ENCODE measurements at regions not wholly inside any gene's neighbourhood (a gene's known extent, or its start where the extent isn't known, plus 50 kb on each side); places are given as distances from the start of the nearest gene placed in this dataset.

GRCh38 chr13:74005320-74006157 lies 128.7 kb downstream of the KLF12 start:
- ATAC-seq (ENCODE audit: poor library complexity), result peak; percentile 64
- no peak for DNase-seq
- POLR2A ChIA-PET, result no interaction called here

GRCh38 chr13:74004109-74004508 lies 130.1 kb downstream of the KLF12 start:
- Mint-ChIP-seq H3K4me3 (no peak overlapping the region), H3K4me1 (ENCODE audit: low read depth) (peaks cover 82% of the 10 kb centered on the region), H3K27me3 (no peaks in the 10 kb centered on the region), H3K9me3 (no peaks in the 10 kb centered on the region), H3K27ac (no peak overlapping the region), H3K36me3 (ENCODE audit: low read depth) (peaks cover 21% of the 10 kb centered on the region)
- TF ChIP-seq CTCF (IDR thresholded peaks at IDR 0.05), result no peak
- ATAC-seq (ENCODE audit: poor library complexity) (no peak), DNase-seq (no peak)
- POLR2A ChIA-PET, result no interaction called here
- CTCF ChIA-PET, result no interaction called here
- no peak overlapping the region for H3K27ac ChIP-seq (ENCODE audit: low read depth in 1 of 2, low read length in 2 of 2)
- peaks cover 4% of the 10 kb centered on the region for H3K4me1 ChIP-seq (ENCODE audit: insufficient read depth, low read length)
- peaks cover 9% of the 10 kb centered on the region for H3K36me3 ChIP-seq (ENCODE audit: insufficient read depth, low read length)
- no peaks in the 10 kb centered on the region for H3K27me3 ChIP-seq (ENCODE audit: control insufficient read depth in 1 of 2, insufficient read depth in 2 of 2, low read length in 2 of 2)
- no peaks in the 10 kb centered on the region for H3K9me3 ChIP-seq (ENCODE audit: control insufficient read depth in 1 of 2, insufficient read depth in 1 of 2, low read length in 2 of 2)
- intact Hi-C loops (cut with DNase I, micrococcal nuclease), result no loop called here
- no peak overlapping the region for H3K4me3 ChIP-seq (ENCODE audit: low read length)

More at GRCh38 chr13:74005320-74006157, 128.7 kb downstream of the KLF12 start:
- H3K36me3 Mint-ChIP-seq (ENCODE audit: low read depth), result peaks cover 27% of the 10 kb centered on the region
- no peak overlapping the region for H3K4me3 Mint-ChIP-seq
- Histone ChIP-seq H3K9me3 (ENCODE audit: control insufficient read depth in 1 of 2, insufficient read depth in 1 of 2, low read length in 2 of 2) (no peaks in the 10 kb centered on the region), H3K4me3 (ENCODE audit: low read length) (no peak overlapping the region), H3K27ac (ENCODE audit: low read depth in 1 of 2, low read length in 2 of 2) (no peak overlapping the region), H3K27me3 (ENCODE audit: control insufficient read depth in 1 of 2, insufficient read depth in 2 of 2, low read length in 2 of 2) (no peaks in the 10 kb centered on the region), H3K4me1 (ENCODE audit: insufficient read depth, low read length) (no peaks in the 10 kb centered on the region), H3K36me3 (ENCODE audit: insufficient read depth, low read length) (peaks cover 9% of the 10 kb centered on the region)
- no peaks in the 10 kb centered on the region for H3K27me3 Mint-ChIP-seq
- CTCF ChIA-PET, result no interaction called here
- peaks cover 82% of the 10 kb centered on the region for H3K4me1 Mint-ChIP-seq (ENCODE audit: low read depth)
- no peak for TF ChIP-seq CTCF (IDR thresholded peaks at IDR 0.05)
- no peaks in the 10 kb centered on the region for H3K9me3 Mint-ChIP-seq
- H3K27ac Mint-ChIP-seq, result peak overlapping the region; percentile 18
- intact Hi-C loops (cut with DNase I, micrococcal nuclease), result no loop called here

- no peaks in the 10 kb centered on the region for H3K27me3 Mint-ChIP-seq
- peaks cover 82% of the 10 kb centered on the region for H3K4me1 Mint-ChIP-seq (ENCODE audit: low read depth)
- ChIA-PET POLR2A (no interaction called here), CTCF (no interaction called here)
- peaks cover 3% of the 10 kb centered on the region for H3K36me3 ChIP-seq (ENCODE audit: insufficient read depth, low read length)
- H3K4me3 Mint-ChIP-seq, result no peak overlapping the region
- no peaks in the 10 kb centered on the region for H3K9me3 Mint-ChIP-seq
- no peak for DNase-seq
- H3K4me1 ChIP-seq (ENCODE audit: insufficient read depth, low read length), result peaks cover 4% of the 10 kb centered on the region
- no peak overlapping the region for H3K27ac ChIP-seq (ENCODE audit: low read depth in 1 of 2, low read length in 2 of 2)
- ATAC-seq (ENCODE audit: poor library complexity), result no peak
- no peaks in the 10 kb centered on the region for H3K27me3 ChIP-seq (ENCODE audit: control insufficient read depth in 1 of 2, insufficient read depth in 2 of 2, low read length in 2 of 2)
- no peak for TF ChIP-seq CTCF (IDR thresholded peaks at IDR 0.05)
- H3K4me3 ChIP-seq (ENCODE audit: low read length), result no peak overlapping the region
- intact Hi-C loops (cut with DNase I, micrococcal nuclease), result no loop called here
- no peak overlapping the region for H3K27ac Mint-ChIP-seq
- peaks cover 22% of the 10 kb centered on the region for H3K36me3 Mint-ChIP-seq (ENCODE audit: low read depth)
- no peaks in the 10 kb centered on the region for H3K9me3 ChIP-seq (ENCODE audit: control insufficient read depth in 1 of 2, insufficient read depth in 1 of 2, low read length in 2 of 2)
Observed at GRCh38 chr13:74003374-74003773, 130.8 kb downstream of the KLF12 start.
